HEK293T (cell line): ENCODE measurements at regions not wholly inside any gene's neighbourhood (a gene's known extent, or its start where the extent isn't known, plus 50 kb on each side); places are given as distances from the start of the nearest gene placed in this dataset.

Experiments used
- CTCF ChIA-PET: fragments of 350-600 bp; formaldehyde crosslinking; extraction: SDS; loops from one replicate; lab custom pipeline; 2021; ENCODE audit warnings: antibody characterized with exemption, inconsistent platforms; lab: Yijun Ruan, JAX
- POLR2A ChIA-PET: fragments of 350-600 bp; formaldehyde crosslinking; extraction: SDS; loops from one replicate; lab custom pipeline; 2020; ENCODE audit warnings: antibody characterized with exemption, inconsistent platforms; lab: Yijun Ruan, JAX
- DNase-seq: peaks from one replicate; pipeline ENCODE4 v3.0.0; 2012; ENCODE audit warnings: mixed read lengths; ENCODE audit errors: extremely low spot score
- ARNT ChIP-seq: fragments of 450-650 bp; IDR thresholded peaks from 2 replicates; pipeline ENCODE4 v1.6.1; 2017; ENCODE audit warnings: mild to moderate bottlenecking
- BHLHE40 ChIP-seq: fragments of 450-650 bp; IDR thresholded peaks from 2 replicates; pipeline ENCODE4 v1.6.1; 2016; ENCODE audit warnings: mild to moderate bottlenecking, moderate library complexity, borderline replicate concordance
- CTBP1 ChIP-seq: fragments of 450-650 bp; IDR thresholded peaks from 2 replicates; pipeline ENCODE4 v1.6.1; 2016; ENCODE audit warnings: borderline replicate concordance
- ELF4 ChIP-seq: fragments of 450-650 bp; IDR thresholded peaks from 2 replicates; pipeline ENCODE4 v1.6.1; 2017; ENCODE audit warnings: antibody characterized with exemption
- FOXA1 ChIP-seq: fragments of 450-650 bp; IDR thresholded peaks from 2 replicates; pipeline ENCODE4 v1.6.1; 2016; ENCODE audit warnings: mild to moderate bottlenecking
- FOXK2 ChIP-seq: fragments of 450-650 bp; IDR thresholded peaks from 2 replicates; pipeline ENCODE4 v1.6.1; 2016; ENCODE audit warnings: mild to moderate bottlenecking
- FOXM1 ChIP-seq: fragments of 450-650 bp; IDR thresholded peaks from 2 replicates; pipeline ENCODE4 v1.6.1; 2017; ENCODE audit warnings: mild to moderate bottlenecking, borderline replicate concordance
- HDGF ChIP-seq: fragments of 450-650 bp; IDR thresholded peaks from 2 replicates; pipeline ENCODE4 v1.6.1; 2017; ENCODE audit warnings: antibody characterized with exemption, borderline replicate concordance
- L3MBTL2 ChIP-seq: fragments of 450-650 bp; conservative IDR thresholded peaks from 2 replicates; pipeline ENCODE4 v1.6.1; 2016; ENCODE audit warnings: mild to moderate bottlenecking
- LEF1 ChIP-seq: fragments of 450-650 bp; IDR thresholded peaks from 2 replicates; pipeline ENCODE4 v1.6.1; 2017; ENCODE audit warnings: mild to moderate bottlenecking, borderline replicate concordance
- NFRKB ChIP-seq: fragments of 450-650 bp; IDR thresholded peaks from 2 replicates; pipeline ENCODE4 v1.6.1; 2016; ENCODE audit warnings: mild to moderate bottlenecking, moderate library complexity
- PKNOX1 ChIP-seq: fragments of 450-650 bp; IDR thresholded peaks from 2 replicates; pipeline ENCODE4 v1.6.1; 2016
- SP1 ChIP-seq: fragments of 450-650 bp; IDR thresholded peaks from 2 replicates; pipeline ENCODE4 v1.6.1; 2017
- SUZ12 ChIP-seq: fragments of 450-650 bp; IDR thresholded peaks from 2 replicates; pipeline ENCODE4 v1.6.1; 2016; ENCODE audit warnings: mild to moderate bottlenecking
- TARDBP ChIP-seq: fragments of 450-650 bp; IDR thresholded peaks from 2 replicates; pipeline ENCODE4 v1.6.1; 2016
- ZNF384 ChIP-seq: fragments of 450-650 bp; IDR thresholded peaks from 2 replicates; pipeline ENCODE4 v1.6.1; 2016

GRCh38 chr10:49463605-49464004 lies 67.7 kb upstream of the DRGX start:
- DNase-seq = no peak
- TF ChIP-seq L3MBTL2 (no peak), ZNF384 (no peak), ARNT (no peak), CTBP1 (no peak), HDGF (no peak), SUZ12 (no peak), TARDBP (no peak), ELF4 (no peak), FOXM1 (no peak), LEF1 (no peak), NFRKB (no peak), FOXA1 (no peak), FOXK2 (no peak), PKNOX1 (no peak), SP1 (no peak), BHLHE40 (no peak)
- ChIA-PET CTCF (no interaction called here), POLR2A (no interaction called here)

- CTCF ChIA-PET = no interaction called here
- POLR2A ChIA-PET = no interaction called here
- no peak for DNase-seq
- TF ChIP-seq TARDBP (no peak), FOXM1 (no peak)
These were observed 63.0 kb upstream of the DRGX start for GRCh38 chr10:49458869-49459268.

GRCh38 chr10:49457686-49458085 lies 61.8 kb upstream of the DRGX start:
- ChIA-PET CTCF (no interaction called here), POLR2A (no interaction called here)
- DNase-seq = no peak
- TF ChIP-seq PKNOX1 = no peak
- TF ChIP-seq FOXM1 = no peak
- TF ChIP-seq ARNT = no peak
- TF ChIP-seq SP1 = no peak
- no peak for TF ChIP-seq FOXA1
- no peak for TF ChIP-seq FOXK2
- TF ChIP-seq HDGF = no peak
- TF ChIP-seq L3MBTL2 = no peak
- TF ChIP-seq SUZ12 = no peak
- no peak for TF ChIP-seq NFRKB
- no peak for TF ChIP-seq LEF1

GRCh38 chr10:49448924-49449323 lies 53.0 kb upstream of the DRGX start:
- POLR2A ChIA-PET = no interaction called here
- TF ChIP-seq HDGF (no peak), CTBP1 (no peak), FOXK2 (no peak), LEF1 (no peak), ARNT (no peak), FOXA1 (no peak), FOXM1 (no peak), NFRKB (no peak), TARDBP (no peak), BHLHE40 (no peak), SUZ12 (no peak), SP1 (no peak)
- no peak for DNase-seq
- CTCF ChIA-PET = interaction anchor here (0.9 kb wide), 1 partner anchor 41 kb away, joined by 3 read pairs; no protein-coding TSS in a partner anchor

- TF ChIP-seq HDGF = no peak
- no peak for TF ChIP-seq TARDBP
- no peak for TF ChIP-seq PKNOX1
- TF ChIP-seq L3MBTL2 = no peak
- no peak for TF ChIP-seq FOXK2
- TF ChIP-seq NFRKB = no peak
- TF ChIP-seq SUZ12 = no peak
- TF ChIP-seq ELF4 = no peak
- no peak for TF ChIP-seq FOXA1
- TF ChIP-seq CTBP1 = no peak
- no peak for TF ChIP-seq ZNF384
- no peak for TF ChIP-seq LEF1
- no peak for TF ChIP-seq BHLHE40
- no peak for TF ChIP-seq ARNT
- ChIA-PET CTCF (no interaction called here), POLR2A (no interaction called here)
- DNase-seq = no peak
These were observed 50.1 kb upstream of the DRGX start for GRCh38 chr10:49446031-49446430.
